GM21390 (cell line): ENCODE measurements at regions not wholly inside any gene's neighbourhood (a gene's known extent, or its start where the extent isn't known, plus 50 kb on each side); places are given as distances from the start of the nearest gene placed in this dataset.
"Not testable (repeated sequence)": the region's sequence is repeated elsewhere in the genome, so short reads cannot be mapped to it uniquely, and the experiment has no call there.

Experiments used
- ATAC-seq: cut with Tn5 transposase; IDR thresholded peaks from one replicate; pipeline ENCODE4 v1.9.1; 2021; ENCODE audit not compliant: unreplicated experiment

DNA sequence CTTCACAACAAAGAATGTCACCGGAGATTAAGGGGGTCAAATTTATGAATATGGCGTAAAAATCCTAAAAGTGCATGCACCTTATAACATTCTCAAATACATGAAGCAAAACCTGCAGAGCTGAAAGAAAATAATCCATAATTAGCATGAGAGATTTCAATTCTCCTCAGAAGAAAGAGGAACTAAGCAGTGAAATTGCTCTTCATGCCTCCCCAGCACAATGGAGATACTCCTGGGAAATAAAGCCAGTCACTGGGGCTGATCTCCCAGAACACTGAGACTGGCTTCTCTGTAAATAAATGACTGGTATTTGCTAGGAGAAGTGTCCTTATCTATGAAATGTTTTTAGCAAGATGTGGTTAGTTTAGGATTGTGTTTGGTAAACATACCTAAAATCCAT lies 68.1 kb downstream of the GOLGA6L6 start:
- ATAC-seq = not testable (repeated sequence)

DNA sequence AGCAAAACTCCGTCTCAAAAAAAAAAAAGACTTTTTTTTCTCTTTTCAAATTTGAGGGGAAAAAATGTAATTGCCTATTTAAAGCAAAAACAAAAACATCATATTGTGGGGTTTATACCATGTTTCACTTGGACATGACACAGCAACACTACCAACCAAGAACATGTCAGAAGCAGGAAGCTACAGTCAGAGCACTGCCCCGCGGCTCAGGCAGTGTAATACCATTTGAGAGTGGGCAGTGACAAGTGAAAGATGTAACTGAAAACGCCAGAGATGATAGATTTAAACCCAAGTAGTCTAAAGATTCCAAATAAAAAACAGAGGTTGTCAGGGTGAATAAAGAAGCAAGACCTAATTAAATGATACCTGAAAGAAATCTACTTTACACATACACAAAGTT lies 68.6 kb downstream of the GOLGA6L6 start:
- ATAC-seq = peak; percentile 77

DNA sequence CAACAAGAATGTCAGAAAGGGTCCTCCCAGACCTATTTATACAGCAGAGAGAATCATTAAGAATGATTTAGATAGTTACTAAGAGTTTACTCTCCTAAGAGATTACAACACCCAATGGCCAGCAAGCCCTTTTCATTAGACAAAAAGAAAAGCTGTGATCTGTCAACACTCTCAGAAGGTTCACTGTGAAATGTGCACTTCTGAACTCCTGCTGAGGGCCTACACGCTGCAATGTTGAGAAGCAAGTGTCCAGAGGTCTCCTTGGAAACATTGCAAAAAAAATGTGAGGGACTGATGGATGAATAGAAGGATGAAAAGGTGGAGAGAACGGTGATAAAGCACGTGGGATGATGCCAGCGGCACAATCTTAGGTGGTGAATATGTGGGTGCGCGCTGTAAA lies 70.8 kb downstream of the GOLGA6L6 start:
- ATAC-seq = not testable (repeated sequence)

DNA sequence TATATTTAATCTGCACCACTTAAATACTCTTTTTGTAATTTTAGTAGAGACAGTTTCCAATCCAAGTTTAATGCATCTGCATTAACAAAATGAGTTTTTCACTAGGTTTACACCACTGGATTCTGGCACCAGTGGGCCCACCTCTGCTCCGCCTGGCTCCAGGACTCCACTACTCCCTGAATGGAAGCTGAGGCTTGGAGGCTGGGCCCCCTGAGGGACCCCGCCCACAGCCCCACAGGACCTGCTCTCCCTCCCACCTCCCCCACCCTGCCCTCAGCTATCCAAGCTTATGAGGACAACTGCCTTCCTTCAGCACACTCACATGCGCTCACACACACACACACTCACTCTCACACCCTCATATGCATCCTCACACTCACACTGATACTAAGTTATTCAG lies 100.5 kb downstream of the GOLGA6L6 start:
- ATAC-seq = not testable (repeated sequence)

DNA sequence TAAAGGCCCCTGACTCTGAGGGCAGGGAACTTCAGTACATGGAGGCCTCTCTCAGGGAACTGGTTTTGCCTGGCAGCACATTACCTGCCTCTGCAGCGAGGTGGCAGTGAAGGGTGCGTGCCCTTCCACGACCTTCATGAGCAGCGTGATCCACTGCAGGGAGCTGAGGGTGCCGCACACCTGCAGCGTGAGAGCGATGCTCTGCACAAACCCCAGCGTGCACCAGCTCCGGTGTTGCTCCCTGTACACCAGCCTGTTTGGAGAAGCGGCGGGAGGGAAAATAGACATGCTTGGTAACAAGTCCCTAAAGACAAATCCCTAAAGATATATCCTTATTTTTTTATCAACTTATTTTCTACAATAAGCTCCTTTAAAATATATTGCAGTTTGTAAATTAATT lies 101.2 kb downstream of the GOLGA6L6 start:
- not testable (repeated sequence) for ATAC-seq

DNA sequence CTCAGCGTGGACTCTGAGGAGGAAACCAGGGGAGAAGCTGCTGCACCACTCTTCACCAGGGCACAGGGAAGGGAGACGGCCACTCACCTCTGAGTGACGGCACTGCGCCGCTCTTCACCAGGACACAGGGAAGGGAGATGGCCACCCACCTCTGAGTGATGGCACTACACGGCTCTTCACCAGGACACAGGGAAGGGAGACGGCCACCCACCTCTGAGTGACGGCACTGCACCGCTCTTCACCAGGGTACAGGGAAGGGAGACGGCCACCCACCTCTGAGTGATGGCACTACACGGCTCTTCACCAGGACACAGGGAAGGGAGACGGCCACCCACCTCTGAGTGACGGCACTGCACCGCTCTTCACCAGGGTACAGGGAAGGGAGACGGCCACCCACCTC lies 102.5 kb downstream of the GOLGA6L6 start:
- ATAC-seq = not testable (repeated sequence)

DNA sequence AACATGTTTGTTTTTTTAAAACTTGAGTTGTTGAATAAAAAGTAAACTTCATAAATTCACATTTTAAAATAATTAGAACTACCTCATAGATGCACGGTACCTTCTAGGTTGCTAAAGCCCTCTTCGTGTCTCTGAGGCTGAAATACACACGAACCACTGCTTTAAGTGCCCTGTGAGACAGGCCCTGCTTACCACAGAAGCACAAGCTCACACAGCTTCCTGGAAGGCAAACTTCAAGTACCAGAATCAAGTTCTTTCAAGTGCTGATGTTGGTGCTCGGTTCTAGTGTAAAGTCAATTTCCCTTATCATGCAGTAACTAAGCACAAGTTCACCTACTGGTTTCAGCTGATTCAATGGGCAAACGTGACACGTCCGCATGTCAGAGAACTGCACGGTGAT lies 103.3 kb downstream of the GOLGA6L6 start:
- ATAC-seq = not testable (repeated sequence)

DNA sequence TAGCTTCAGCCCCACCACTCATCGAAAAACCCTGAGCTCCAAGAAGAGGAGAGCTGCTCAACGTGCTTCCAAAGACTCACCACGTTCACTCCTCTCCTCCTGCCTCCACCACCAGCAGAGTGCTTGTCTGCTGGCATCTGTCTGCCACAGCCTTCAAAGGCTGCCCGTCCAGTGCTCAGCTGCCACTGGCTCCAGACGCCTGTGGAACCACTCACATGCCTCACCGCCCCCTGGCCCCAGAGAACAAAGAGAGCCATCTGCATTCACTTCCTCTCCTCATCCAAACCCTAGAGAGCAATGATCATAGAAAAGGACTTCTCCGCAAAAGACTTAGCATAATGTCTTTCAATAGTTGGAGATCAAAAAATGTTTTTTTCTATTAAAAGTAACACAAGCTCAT lies 108.1 kb downstream of the GOLGA6L6 start:
- not testable (repeated sequence) for ATAC-seq

DNA sequence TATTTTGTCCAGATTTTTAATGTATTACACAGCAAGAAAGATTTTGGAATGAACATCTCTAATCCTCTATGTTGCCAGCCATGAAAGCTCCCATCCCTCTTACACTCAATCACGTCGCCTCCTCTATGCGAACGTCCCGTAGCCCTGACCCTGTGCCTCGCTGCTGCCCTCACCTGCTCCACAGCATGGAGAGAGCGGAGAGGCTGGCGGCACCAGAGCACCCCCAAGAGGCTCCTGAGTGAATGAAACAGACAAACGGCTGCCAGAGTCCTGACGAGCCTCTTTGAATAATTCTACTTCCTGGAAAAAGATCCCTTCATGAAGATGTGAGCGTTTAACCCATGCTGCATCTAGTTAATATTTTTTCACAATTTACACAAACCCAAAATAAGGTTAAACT lies 111.1 kb downstream of the GOLGA6L6 start:
- not testable (repeated sequence) for ATAC-seq

DNA sequence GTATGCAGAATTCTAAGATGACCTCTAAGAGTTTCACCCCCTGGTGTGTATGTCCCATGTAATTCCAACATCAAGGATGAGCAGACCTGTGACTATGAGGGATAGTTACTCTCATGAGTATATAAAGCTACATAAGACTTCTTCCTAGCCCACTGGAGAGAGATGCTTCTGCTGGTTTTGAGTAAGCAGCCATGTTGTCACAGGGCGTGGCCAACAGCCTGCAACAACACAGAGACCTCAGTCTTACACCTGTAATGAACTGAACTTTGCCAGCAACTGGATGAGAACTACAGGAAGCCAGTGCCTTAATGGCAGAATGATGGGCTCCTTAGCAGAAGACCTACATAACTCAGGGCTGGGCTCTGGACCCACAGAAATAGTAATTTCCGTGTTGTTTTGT lies 120.9 kb downstream of the GOLGA6L6 start:
- not testable (repeated sequence) for ATAC-seq

DNA sequence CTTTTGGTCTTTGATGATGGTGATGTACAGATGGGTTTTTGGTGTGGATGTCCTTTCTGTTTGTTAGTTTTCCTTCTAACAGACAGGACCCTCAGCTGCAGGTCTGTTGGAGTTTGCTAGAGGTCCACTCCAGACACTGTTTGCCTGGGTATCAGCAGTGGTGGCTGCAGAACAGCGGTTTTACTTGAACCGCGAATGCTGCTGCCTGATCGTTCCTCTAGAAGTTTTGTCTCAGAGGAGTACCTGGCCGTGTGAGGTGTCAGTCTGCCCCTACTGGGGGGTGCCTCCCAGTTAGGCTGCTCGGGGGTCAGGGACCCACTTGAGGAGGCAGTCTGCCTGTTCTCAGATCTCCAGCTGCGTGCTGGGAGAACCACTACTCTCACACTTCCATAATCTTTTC lies 125.0 kb downstream of the GOLGA6L6 start:
- not testable (repeated sequence) for ATAC-seq

DNA sequence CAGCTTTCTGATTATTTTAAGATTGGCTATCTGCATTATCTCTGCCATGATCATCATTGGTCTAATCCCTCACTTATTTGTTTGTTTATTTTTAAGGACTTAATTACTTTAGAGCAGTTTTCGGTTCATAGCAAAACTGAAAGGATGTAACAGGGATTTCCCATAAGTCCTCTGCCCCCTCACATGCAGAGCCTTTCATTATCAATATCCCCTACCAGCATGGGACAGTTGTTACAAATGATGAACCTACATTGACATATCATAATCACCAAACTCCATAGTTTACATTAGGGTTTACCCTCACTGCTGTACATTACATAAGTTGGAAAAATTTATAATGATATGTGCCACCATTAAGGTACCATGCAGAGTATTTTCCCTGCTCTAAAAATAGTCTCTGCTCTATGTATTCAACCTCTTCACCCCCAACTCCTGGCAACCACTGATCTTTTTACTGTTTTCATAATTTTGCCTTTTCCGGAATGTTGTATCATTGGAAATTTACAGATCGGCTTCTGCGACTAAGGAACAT lies 131.9 kb downstream of the GOLGA6L6 start:
- not testable (repeated sequence) for ATAC-seq

DNA sequence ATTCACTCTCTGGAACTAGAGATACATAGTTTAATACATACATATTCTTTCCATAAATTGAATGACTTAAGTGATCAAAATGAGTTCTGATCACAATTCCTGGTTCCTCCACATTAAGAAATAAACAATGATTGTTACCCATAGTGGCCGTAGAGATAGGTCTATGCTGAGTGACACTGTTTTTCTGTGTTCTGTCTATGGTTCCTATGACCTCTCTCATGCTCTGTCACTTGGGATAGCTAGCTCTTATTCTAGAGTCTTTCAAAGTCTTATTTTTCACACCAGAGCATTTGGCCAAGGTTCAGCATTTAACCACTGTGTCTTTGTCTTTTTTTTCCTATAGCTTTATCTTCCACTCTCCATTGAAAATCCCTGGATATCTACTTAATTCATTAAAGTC lies 132.4 kb downstream of the GOLGA6L6 start:
- no peak for ATAC-seq

DNA sequence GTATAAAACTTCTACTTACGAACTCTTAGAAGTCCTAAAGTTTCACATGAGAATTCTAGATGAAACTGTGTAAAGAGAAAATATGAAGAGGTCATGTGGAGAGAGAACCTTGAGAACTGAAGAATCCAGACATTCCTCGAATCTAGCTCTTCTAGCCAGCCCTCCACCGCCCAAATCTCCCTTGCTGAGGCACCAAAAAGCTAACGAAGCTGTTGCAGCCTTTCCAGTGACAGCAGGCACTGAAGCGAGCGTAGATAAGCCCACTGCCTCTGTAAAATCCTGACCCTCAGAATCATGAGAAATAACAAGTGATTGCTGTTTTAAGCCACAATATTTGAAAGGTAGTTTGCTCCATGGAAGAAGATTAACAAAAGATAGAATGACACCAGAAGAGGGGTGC lies 134.0 kb downstream of the GOLGA6L6 start:
- no peak for ATAC-seq

DNA sequence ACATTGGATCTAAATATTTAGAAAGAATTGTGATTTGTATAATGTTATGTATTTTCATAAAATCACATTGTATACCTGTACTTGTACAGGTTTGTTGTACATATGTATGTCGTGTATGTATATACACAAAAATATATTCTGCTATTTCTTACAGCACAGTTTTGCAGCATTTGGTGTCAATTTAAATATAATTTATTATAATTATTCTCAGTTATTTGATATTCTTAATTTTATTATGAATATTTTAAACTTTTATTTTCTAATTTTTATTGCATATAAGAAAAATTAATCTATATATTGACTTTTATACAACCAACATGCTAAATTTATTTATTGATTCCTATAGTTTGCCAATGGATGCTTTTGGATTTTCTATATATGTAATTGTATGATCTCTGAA lies 137.0 kb downstream of the GOLGA6L6 start:
- not testable (repeated sequence) for ATAC-seq

DNA sequence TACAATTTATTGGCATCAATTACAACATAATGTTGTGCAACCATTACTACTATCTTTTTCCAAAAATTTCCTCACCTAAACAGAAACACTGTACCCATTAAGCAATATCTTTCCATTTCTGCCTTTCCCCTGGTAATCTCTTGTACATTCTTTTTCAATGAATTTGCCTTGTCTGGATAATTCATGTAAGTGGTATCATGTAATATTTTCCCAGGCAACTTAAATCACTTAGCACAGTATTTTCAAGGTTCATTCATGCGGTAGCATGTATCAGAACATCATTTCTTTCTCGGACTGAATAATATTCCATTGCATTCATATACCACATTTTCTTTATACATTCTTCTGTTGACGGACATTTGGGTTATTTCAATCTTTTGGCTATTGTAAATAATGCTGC lies 139.0 kb downstream of the GOLGA6L6 start:
- not testable (repeated sequence) for ATAC-seq

DNA sequence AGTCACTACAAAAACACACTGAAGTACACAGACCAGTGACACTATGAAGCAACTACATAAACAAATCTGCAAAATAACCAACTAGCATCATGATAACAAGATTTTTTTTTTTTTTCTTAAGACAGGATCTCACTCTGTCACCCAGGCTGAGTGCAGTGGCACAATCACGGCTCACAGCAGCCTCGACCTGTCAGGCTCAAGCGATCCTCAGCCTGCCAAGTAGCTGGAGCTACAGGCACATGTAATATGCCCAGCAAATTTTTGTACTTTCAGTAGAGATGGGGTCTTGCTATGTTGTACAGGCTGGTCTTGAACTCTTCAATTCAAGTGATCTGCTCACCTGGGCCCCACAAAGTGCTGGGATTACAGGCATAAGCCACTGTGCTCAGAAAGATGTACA lies 140.5 kb downstream of the GOLGA6L6 start:
- not testable (repeated sequence) for ATAC-seq

DNA sequence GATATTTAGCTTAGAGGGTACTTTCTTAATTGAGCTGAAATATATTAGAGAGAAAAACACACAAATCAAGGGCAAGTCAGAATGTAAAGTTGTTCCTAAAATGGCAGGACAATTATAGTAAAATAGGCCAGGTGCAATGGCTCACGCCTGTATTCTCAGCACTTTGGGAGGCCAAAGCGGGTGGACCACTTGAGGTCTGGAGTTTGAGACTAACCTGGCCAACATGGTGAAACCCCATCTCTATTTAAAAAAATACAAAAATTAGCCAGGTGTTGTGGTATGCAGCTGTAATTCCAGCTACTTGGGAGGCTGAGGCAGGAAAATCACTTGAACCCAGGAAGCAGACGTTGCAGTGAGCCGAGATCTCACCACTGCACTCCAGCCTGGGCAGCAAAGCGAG lies 142.9 kb downstream of the GOLGA6L6 start:
- not testable (repeated sequence) for ATAC-seq

DNA sequence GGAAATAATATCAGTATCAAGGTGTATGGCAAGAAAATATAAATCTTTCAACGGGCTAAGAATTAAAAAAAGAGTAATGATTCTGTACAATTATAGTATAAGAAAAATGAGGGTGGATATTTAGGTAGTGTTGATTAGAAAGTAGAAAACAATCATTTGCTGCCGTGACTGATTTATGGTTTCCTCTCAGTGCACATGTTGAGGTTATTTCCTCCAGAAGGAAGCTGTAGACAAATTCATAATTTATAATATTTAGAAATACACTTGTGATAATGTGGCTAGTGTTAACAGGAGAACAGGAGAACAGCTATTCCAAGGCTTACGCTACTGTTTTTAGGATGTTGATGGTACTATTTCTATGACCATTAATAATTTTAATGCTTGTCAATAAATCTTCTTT lies 153.4 kb downstream of the GOLGA6L6 start:
- ATAC-seq = not testable (repeated sequence)

DNA sequence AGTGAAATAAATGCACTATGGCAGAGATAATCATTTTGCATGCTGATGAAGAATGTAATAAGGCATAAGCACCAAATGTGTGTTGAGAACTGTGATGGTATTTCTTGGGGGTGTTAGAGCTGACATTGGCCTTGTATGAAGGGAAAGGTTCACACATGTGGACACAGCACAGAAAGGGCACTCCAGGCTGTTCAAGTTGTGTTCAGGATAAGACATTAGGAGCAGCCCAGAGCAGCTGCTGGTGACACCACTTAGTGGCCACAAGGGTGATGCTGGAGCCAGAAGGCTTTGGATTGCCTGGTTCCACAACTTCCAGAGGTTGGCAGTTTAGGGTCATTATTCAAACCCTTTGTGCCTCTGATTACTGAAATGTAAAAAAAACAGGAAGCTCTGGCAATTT lies 155.4 kb downstream of the GOLGA6L6 start:
- no peak for ATAC-seq

DNA sequence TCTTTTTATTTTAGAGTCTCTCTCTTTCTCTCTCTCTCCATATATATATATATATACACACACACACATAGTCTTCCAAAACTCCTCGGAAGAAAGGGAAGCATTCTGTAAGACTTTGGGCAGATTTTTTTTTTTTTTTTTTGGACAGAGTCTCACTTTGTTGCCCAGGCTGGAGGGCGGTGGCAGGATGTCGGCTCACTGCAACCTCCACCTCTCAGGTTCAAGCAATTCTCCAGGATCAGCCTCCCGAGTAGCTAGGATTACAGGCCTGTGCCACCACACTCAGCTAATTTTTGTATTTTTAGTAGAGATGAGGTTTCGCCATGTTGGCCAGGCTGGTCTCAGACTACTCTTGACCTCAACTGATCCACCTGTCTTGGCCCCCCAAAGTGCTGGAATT lies 161.4 kb downstream of the GOLGA6L6 start:
- not testable (repeated sequence) for ATAC-seq

DNA sequence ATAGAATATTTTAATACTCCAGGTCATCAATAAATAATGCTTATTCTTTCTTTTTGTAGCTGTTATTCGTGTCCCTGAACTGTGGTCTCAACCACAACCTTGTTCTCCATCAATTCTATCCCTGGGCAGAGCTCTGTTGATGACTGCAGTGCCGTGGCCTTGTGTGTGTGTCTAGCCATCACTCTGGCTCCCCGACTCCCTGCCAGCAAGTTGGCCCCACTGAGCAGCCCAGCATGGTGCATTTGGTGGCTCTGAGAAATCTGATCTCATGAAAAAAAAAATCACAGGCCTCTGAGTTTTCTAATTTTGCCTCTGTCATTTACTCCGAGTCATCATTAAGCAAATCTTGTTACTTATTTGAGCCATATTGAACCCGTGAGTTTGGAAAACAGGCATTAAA lies 164.7 kb downstream of the GOLGA6L6 start:
- no peak for ATAC-seq

DNA sequence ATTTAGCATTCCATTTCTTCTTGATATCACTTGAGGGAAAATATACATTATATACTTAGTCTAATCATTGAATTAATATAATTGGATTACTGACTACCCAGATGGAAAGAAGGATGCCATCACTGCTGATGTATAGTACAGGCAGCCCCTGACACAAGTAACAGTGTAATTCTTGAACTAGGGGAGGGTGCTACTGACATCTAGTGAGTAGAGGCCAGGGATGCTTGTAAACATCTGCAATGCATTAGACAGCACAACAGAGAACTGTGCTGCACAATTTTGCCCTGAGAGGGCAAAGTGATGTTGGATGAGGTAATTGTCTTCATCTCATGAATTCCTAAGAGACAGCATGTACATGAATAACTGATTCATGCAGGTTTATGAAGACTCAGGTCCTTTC lies 169.2 kb downstream of the GOLGA6L6 start:
- not testable (repeated sequence) for ATAC-seq
